Stimulated activated CD4-positive, alpha-beta T cell treated with anti-CD3 and anti-CD28 coated beads, Interleukin-2, amount 100 ng/mL, for 48 hours (primary cell): ENCODE measurements at regions not wholly inside any gene's neighbourhood (a gene's known extent, or its start where the extent isn't known, plus 50 kb on each side); places are given as distances from the start of the nearest gene placed in this dataset.
"Not testable (repeated sequence)": the region's sequence is repeated elsewhere in the genome, so short reads cannot be mapped to it uniquely, and the experiment has no call there.

Experiments used
- DNase-seq, 2 donors: peaks; one replicate each; pipeline ENCODE4 v3.0.0-alpha.2; 2020

DNA sequence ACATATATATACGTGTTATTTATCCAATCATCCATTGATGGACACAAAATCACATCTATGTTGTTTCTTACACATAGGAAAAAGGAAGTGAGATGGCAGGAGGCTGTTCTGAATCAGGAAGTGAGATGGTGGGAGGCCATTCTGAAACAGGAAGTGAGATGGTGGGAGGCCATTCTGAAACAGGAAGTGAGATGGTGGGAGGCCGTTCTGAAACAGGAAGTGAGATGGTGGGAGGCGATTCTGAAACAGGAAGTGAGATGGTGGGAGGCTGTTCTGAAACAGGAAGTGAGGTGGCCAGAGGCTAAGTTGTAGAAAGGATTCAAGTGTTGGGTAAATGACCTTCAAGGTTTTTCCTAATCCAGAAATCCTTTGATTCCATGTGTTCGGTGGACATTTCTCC lies 921.5 kb downstream of the TYW1 start:
- DNase-seq: no peak

DNA sequence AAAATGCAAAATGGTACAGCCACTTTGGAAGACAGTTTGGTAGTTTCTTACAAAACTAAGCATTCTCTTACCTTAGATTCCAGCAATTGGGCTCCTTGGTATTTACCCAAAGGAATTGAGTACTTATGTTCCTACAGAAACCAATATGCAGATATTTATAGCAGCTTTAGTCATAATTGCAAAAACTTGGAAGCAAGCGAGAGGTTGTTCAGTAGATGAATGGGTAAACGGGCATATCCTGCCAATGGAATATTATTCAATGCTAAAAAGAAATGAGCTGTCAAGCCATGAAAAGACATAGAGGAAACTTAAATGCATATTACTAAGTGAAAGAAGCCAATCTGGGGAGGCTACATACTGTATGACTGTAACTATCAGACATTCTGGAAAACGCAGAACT lies 926.7 kb downstream of the TYW1 start:
- no peak for DNase-seq

DNA sequence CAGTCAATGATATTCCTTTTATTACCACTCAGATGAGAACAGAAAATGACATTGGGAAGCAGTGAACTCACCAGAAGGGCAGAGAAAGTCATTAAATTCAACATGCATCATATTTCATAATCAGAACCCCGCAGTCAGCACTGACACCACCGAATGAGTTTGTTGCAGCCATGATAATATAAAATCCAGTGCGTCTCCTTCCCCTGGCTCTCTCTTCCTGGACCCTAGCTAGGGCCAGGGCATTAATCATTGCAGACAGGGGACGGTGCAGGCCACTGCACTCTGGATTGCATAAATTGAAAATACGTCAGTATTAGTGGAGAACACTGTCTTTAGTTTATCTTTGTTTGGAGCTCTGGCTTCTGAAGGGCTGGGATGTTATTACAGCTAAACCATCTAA lies 931.5 kb downstream of the TYW1 start:
- DNase-seq: no peak

DNA sequence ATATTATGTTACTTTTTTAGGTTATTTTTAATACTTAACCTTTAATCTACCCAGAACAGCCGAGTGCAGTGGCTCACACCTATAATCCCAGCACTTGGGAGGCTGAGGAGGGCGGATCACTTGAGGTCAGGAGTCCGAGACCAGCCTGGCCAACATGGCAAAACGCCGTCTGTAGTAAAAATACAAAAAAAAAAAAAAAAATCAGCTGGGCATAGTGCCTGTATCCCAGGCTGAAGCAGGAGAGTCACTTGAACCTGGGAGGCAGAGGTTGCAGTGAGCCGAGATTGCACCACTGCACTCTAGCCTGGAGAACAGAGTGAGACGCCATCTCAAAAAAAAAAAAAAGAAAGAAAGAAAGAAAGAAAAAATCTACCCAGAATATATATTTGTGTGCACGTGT lies 939.8 kb downstream of the TYW1 start:
- not testable (repeated sequence) for DNase-seq

DNA sequence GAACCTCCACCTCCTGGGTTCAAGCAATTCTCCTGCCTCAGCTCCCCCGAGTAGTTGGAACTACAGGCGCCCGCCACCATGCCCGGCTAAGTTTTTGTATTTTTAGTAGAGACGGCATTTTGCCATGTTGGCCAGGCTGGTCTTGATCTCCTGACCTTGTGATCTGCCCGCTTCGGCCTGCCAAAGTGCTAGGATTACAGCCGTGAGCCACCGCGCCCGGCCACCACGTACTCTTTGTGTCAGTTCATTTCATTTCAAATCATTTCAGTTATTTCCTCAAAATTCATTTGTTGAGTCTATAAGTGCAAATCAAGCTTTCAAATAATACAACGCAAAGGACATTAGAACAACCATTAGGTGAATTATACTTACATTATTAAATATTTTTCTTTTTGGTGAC lies 943.8 kb downstream of the TYW1 start:
- no peak for DNase-seq

DNA sequence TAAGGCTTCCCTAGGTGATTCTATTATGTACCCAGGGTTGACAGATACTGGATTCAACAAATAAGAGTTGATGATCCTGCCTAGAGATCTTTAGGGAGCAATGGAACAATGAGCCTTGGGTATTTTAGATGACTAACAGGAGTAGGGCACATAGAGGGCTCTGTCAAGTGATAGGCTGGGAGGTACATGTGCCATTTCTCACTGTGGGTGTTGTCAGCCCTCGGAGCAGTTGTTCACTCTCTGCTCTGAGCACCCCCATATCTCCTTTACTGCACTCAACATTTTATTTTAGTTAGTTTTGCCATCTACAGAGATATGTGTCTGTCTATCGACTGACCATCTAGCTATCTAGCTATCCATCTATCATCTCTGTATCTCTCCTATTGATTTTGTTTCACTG lies 950.6 kb downstream of the TYW1 start:
- DNase-seq: no peak

DNA sequence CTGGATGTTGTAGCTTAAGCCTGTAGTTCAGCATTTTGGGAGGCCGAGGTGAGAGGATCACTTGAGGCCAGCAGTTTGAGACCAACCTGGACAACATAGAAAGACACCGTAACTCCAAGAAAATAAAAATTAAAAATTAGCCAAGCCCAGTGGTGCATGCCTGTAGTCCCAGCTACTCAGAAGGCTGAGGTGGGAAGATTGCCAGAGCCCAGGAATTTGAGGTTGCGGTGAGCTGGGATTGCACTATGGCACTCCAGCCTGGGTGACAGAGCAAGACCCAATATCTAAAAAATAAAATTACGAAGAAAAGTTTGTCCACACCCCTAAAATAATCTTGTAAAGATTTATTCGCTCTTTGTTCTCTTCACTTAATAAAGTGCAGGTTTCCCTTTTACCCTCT lies 951.0 kb downstream of the TYW1 start:
- DNase-seq: no peak

DNA sequence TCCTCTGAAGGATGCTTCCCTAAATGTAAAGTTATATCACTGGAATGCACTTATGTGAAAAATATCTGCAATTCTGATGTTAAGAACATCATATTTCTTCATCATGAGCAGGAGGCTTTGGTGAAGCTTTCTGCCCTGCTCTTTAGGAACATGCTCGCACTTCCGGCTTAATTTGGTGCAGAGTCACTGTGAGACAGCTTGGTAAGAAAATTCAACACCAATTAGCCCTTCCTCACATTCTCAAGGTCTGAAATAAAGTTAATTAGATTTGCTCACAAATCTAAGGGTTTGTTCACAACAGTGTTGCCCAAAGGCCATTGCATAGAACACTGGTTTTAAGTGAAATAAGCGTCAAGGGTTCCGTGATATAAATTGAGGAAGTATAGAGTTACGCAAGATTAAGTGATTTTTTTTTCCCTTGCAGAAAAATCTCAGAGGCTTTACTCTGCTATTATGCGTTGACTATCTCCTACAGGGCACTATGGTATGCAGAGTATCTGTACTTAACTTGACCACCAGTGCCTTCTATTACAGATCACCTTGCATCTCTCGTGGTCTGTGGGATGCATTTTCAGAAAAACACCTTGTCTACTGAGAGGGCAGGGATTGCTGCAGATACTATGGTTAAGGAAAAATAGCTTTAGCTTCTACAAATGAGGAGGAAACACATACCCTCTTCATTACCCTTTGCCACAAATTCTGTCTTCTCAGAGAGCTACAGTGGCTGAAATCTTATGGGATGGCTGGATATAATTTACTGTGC lies 953.9 kb downstream of the TYW1 start:
- no peak for DNase-seq

DNA sequence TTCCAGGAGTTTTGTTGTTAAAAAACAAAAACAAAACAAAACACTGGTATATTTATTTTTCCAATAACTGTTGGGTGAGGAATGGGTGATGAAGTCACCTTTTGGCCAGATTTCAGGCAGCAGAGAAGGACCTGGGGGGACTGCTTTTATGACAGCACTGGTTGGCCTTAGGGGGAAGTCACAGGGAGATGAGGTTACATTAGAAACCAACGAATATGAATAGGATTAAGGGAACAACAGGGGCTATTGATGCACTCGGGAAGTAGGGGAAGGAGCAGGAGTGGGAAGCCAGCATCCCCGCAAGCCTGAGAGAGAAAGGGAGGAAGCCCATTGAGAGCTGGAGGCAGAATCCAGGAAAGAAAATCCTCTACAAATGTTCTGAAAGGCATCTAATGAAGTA lies 958.4 kb downstream of the TYW1 start:
- no peak for DNase-seq

DNA sequence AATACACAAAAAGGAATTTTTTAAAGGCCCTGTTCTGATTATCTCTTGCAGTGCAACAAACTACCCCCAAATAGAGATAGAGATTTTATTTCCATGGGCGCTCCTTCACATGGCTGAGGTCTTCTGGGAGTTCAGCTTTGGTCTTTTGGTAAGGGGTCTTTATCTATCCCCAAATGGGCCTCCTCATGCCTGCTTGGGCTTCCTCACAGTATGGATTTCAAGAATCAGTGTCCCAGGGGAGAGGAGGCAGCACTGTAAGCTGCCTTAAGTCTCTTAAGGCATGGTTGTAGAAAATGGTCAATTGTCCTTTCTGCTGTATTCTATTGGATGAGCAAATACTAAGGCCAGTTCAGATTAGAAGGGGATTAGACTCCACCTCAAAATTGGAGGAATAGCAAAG lies 966.2 kb downstream of the TYW1 start:
- no peak for DNase-seq

DNA sequence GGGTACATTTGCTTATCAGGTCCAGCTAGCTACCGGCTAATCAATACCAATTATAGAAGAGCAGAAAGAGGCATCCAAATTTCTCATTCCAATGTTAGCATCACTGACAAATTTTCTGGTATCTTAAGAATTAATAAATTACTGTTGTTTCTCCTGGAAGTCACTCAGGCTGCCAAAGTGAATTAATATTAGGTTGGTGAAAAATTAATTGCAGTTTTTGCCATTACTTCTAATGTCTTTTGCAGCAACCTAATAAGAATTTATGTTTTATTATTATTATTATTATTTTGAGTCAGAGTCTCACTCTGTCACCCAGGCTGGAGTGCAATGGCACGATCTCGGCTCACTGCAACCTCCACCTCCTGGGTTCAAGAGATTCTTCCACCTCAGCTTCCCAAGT lies 979.9 kb downstream of the TYW1 start:
- no peak for DNase-seq

DNA sequence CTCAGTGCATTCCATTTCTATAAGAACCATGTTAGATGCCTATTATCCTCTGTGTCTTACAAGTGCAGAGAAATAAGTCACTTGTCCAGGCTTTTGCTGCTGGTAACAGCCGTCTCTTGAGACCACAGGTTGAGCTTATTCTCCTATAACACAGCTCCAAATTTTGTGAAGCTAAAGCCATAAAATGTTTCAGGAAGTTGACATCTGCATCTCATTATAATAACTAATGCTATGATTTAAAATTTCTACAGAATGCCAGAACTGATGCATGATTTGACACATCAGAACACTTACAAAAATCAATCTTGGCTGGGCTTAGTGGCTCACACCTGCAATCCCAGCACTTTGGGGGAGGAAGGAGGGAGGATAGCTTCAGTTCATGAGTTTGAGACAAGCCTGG lies 986.9 kb downstream of the TYW1 start:
- DNase-seq: no peak

DNA sequence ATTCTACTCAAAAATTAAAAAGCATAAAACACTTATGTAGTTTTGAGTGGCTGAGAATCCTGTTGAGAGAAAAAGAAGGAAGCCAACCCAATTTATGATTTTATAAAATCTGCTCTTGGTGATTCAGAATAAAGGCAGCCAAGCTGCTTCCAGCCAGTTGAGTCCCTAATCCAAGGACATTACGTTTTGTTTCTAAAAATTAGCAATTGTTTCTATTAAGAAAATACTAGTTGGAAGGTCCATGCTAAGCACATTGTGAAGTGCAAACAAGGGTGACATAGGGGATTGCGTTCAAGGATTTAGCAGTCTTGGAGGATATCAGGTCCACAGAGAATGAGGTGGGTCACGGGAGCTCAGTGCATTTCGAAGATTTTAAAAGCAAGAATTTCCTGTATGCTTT lies 987.7 kb downstream of the TYW1 start:
- no peak for DNase-seq

DNA sequence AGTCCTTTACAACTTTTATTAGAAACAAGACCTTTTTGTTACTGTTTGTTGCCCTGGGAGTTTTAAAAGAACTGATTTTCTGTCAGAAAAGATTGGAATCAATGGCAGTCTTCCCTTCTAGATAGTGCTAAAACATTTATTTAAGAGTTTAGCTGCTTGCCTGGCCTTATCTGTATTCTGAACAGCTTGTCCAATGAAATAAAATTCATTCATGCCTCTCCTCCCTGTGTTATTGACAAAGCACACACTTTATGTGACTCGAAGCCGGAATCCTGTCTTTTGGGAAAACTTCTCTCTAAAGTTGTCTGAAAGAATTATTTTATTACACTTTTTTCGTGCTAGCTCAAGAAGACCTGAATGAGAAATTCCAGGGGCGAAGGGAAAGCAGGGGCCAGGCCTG lies 992.5 kb downstream of the TYW1 start:
- DNase-seq: no peak

DNA sequence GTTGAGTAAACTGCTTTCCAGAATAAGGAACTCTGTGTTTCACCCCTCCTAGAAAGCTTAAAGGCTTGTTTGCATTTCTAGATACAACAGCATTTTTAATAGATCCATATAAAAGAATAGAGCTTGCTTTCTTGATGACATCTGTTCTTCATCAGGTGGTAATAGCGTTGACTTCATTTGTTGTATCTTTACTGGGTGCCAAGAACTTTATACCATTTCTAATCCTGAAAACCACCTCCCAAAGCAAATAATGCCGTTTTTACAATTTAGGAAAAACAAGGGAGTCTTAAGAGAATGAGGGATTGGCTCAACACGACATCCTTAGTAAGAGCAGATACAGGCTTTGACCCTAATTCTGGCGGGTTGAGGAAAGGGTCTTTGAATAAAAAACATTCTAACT lies 993.4 kb downstream of the TYW1 start:
- DNase-seq: no peak

DNA sequence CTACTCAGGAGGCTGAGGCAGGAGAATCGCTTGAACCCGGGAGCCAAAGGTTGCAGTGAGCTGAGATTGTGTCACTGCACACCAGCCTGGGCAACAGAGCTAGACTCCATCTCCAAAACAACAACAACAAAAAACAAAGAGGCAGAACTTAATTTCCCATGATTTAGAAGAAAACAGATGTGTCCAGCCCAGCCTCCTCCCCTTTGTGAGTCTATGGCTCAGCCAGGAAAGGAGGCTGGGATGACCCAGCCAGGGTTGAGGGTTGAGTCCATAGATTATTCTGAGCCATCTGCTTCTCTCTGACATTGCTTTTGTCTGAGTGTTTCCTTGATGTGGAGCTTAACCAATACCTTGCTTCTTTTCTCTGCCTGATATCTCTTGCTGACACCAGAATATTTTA lies 994.1 kb downstream of the TYW1 start:
- no peak for DNase-seq

DNA sequence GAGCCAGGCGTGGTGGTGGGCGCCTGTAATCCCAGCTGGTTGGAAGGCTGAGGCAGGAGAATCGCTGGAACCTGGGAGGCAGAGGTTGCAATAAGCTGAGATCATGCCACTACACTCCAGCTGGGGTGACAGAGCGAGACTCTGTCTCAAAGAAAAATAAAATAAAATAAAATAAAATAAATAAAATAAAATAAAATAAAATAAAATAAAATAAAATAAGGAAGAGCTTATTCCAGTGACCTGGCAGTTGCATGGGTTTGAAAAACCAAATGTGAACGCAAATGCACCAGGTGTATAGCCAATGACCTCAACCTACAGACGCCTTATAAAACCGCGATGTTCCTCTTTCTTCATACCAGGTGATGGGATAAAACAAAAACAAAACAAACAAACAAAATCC lies 995.7 kb downstream of the TYW1 start:
- DNase-seq: no peak

DNA sequence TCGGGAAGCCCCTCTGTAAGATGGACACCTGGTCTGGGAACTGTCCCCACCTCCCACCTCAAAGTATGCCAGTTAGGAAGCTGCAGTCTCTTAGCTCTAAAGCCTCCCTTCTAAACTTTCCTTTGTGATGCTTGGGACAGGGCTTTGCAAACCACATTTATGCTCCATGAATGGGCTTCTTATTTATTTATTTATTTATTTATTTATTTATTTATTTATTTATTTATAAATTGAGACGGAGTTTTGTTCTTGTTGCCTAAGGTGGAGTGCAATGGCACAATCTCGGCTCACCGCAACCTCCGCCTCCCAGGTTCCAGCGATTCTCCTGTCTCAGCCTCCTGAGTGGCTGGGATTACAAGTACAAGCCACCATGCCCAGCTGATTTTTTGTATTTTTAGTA lies 1009.4 kb downstream of the TYW1 start:
- DNase-seq: no peak

DNA sequence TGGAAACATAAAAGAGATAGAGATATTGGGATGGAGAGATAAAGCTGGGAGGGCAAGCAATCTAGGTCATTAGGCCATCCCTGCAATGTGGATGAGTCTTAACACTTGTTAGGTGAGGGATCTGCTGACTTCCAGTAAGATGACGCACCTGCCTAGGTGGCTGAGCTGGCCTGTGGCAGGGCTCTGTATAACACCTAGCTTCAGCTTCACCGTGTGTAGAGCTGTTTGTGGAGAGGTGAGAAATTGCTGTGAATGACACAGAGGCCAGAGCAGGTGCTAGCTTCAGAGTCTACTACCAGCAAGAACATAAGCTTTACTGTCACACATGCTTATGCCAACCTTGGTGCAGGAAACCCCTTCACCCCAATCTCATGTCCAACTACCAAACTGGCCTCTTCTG lies 1010.0 kb downstream of the TYW1 start:
- no peak for DNase-seq

DNA sequence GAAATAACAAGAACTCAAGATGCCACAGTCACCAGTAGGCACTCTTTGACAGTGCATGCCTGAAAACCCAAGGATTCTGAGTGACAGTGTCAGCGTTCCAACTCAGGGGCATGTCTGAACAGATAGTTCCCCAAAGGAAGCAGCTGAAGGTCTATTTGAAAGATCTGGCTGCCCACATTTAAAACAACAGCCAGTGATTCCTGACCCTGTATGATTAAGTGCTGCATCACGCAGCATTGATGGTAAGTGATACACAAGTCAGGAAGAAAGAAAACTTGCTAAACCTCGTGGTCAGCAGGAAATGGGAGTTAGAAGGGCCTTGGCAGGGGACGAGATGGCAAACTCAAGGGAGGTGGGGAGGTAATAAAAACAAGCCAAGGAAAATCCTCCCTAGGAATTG lies 1013.1 kb downstream of the TYW1 start:
- DNase-seq: no peak

DNA sequence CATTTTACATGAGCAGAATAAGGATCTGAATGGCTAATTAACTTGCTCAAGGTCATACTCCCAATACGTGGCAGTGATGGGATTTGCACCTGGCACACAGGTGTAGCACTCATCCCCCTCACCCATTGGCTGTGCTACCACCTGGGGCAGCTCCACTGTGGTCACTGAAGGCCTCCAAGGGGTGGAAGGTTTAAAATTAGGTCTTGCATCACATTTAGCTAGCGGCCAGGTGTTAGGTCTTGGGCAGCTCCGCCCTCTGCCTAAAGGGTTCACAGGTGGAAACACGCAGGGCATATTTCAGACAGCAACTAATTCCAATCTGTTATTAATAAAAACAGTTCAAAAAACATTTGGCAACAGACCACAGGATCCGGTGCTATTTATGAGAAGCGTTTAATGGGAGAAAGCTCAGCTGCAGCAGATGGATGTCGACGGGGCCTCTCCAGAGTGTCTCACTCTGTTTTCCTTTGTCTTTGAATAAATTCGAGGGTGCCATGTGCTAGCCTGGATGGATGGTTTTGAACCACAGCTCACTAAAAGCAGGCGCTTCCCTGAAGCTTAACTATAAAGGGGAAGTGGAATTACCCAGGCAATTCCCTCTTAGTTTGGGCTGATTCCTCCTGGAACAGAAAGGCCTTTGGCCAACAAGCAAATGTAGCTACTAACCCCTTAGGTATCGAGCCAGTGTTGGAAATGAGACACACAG lies 1017.6 kb downstream of the TYW1 start:
- DNase-seq: no peak

DNA sequence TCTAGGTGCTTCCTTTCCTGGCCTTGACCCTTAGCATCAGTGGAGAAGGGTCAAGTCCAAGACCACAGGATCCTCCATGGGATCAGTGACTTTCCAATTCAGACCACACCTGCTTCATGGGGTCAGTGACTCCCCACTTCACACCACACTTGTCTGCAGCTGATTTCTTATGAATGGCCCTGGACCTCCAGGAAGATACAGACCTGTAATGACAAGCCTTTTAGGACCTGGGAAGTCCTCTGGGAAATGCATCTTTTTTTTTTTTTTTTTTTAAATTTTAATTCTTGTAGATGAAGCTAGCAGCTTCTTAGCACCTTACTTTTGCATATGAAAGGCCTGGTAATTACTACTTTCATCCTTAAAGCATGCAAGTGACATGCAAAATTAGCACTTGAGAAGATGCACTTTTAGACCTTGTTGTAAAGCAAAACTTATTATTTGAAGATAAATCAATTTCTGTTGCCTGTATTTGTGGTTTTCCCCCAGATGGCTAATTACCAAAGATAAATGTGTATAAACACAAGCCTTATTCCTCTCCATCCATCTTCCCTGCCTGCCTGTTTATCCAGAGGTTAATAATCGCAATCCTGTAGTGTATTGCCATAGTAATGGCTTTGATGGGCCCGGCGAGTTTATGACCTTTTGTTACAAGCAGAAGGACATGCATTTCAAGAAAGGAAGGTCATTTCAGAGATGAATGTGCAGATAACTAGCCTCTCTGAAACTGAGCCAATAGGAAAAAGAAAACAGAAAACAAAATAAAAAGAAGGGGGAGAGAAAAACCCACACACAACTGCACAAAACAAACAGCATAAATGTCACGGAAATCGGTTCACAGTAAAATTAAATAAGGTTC lies 1018.7 kb downstream of the TYW1 start:
- DNase-seq: no peak

DNA sequence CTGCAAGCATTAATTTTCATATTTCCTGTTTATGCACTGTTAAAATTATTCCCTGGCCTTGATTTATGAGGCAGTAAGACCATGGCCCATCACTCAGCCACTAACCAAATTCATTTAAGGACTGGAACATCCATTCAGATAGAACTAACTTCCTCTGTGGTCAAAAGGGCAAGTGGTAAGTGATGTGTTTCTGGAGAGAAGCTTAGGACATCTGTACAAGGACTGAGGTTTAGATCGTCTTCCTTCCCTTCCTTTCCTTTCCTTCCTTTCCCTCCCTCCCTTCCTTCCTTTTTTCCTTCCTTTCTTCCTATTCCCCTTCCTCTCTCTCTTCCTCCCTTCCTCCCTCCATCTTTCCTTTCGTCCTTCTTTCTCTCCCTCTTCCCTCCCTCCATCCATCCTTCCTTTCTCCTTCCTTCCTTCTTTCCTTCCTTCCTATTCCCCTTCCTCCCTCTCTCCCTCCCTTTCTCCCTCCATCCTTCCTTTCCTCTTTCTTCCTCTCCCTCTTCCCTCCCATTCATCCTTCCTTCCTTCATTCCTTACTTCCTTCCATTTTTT lies 1019.4 kb downstream of the TYW1 start:
- DNase-seq: no peak

DNA sequence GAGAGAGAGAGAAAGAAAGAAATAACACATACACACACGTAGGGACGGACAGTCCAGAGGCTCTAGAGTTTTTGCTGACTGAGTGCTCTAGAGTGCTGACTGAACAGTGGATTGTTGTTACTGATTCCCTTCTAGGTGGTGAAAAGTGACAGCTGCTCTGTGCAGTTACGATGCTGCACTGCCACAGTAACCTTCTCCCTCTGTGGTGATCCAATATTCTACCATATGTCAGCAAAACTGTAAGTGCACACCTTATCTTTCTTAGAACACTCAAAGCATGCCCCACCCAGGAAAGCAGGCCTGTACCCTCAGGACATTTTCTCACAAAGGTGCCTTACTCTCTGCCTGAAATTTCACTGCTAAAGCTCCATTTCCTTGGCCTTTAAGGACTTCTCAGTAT lies 1023.5 kb downstream of the TYW1 start:
- no peak for DNase-seq
